ENCODE measurements at regions not wholly inside any gene's neighbourhood (a gene's known extent, or its start where the extent isn't known, plus 50 kb on each side); places are given as distances from the start of the nearest gene placed in this dataset.

DNA sequence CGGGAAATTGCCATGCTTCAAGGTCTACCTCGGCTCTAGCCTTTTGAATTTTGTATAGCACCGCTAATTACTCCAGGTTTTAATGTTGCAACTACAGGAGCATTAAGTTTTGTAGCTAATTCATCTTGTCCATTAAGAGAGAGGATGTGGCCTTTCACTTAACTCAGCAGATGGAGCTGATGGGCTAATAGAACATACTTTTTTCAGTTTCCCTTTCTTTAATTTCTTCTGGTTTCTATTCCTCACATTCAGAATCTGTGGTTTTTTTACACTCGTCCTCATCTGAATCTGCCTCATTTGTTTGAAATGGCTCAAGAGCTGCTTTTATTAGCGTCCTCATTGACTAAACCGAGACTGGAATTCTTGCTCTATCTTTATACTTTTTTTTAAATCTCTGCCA is 2085.7 kb upstream of the C9orf72 start:
- DNase-seq, result no peak

DNA sequence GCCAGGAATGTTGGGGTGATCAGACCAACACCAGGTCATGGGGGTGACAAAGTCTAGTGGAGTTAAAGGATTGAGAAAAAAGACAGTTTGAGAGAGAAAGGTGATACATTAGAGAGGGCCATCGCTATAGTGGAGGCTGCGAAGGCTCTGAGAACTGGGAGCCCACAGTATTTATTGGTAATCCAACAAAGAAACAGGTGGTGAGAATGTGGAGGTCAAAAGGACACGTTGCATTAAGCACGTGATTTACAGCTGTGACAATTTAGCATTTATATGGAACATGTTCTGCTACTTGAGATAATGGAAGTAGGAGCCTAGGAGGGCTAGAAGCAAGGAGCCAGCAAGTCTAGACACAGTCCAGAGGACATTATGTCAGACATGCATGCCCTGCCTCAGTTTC is 2086.5 kb upstream of the C9orf72 start:
- no peak for DNase-seq

DNA sequence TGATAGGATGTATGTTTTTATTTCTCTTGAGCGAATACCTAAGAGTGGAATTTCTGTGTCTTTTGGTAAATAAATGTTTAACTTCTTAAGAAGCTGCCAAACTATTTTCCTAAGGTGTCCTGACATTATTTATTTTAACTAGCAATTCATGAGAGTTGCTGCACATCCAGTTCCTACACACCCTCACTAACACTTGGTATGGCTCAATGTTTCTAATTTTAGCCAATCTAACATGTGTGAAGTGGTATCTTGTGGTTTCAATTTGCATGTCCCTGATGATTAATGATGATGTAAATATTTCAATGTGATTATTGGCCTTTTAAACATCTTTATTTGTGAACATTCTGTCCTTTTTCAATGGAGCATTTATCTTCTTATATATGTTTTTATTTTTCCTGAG is 2095.5 kb upstream of the C9orf72 start:
- no peak for DNase-seq

DNA sequence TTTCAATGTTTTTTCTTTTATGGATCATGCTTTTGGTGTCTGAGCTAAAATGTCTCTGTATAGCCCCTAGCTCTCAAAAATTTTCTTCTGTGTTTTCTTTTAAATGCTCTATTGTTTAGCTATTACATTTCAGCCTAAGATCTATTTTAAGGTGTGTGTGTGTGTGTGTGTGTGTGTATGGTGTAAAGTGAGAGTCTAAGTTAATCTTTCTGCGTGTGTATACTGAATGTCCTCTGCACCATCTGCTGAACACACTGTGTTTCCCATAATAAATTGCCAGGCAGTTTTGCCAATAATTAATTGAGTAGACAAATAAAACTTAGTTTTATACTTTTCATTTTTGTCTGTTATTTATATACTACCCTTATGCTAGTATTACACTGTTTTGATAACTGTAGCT is 2096.3 kb upstream of the C9orf72 start:
- DNase-seq, result no peak

DNA sequence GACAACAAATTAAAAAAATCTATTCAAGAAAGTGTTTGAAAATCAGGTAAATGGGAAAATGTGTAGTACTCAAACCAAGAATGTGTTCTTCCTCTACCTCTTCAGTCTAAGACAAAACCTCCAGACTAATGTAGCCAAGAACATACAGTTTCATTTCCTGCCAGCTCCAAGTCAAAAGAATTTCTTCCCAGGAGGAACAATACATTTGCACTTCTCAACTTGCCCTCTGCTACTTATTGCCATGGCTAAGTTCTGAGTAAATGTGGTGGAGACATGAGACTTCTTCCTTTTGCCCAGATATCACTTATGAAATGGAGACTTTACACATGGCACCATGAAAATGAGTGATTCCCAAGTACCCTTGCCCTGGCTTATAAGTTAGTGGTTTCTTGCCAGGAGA is 2112.2 kb upstream of the C9orf72 start:
- no peak for DNase-seq

DNA sequence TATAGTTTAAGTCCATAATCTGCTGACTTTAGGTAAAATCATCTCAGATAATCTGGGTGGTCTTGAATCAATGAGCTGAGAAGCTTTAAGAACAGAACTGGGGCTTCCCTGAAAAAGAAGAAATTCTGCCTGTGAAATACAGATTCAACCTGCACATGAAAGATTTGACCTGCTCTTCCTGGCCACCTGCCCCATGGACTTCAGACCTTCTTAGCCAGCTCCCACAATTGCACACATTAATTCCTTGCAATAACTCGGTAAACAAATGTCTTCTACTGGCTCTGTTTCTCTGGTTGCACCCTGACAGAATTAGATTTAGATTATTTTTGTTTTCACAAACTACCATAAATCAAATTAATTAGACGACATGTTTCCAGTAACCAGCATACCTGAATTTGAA is 2117.9 kb upstream of the C9orf72 start:
- no peak for DNase-seq

DNA sequence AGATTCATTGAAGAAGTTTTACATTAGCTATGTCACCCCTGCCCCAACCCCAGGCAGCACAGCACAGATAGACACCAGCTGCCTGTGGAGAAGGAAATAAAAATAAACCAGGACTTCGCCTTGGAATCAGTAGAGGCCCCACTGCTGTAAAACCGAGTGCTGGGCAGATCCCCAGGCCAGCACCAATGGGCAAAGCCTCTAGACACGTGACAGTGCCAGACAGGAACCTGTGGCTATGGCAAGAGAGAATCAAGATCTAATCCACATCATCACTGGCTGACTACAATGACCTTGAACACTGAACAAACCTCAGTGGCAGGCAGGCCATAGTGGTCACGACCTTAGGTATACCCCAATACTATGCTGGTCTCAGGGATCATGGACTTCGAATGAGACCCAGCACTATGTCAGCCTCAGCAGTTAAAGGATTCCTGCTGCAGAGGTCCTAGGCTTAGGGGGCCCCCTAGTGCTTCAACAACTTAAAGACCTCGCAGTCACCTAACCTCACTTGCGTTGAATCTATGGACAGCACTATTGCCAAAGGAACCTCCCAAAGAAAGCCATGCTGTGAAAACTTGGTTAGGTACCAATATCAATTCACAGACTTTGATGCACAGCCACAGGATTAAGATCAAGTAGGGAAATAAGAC is 2118.6 kb upstream of the C9orf72 start:
- no peak for DNase-seq

DNA sequence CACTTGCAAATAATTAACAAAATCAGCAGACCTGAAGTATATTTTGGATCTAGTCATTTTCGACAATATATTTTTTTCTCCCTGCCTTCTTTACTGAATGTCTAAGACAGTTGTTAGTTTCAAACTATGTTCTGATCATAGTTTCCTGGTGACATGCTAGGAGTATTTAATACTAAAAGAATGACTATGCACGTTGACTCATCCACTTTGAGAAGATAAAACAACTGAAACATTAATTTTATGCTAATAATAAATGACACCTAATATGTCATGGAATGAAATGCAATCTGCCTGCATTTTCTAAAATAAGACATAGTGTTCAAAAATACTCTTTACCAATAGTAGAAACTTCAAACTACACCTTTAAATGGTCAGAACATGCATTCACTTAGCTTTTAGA is 2123.7 kb upstream of the C9orf72 start:
- no peak for DNase-seq

DNA sequence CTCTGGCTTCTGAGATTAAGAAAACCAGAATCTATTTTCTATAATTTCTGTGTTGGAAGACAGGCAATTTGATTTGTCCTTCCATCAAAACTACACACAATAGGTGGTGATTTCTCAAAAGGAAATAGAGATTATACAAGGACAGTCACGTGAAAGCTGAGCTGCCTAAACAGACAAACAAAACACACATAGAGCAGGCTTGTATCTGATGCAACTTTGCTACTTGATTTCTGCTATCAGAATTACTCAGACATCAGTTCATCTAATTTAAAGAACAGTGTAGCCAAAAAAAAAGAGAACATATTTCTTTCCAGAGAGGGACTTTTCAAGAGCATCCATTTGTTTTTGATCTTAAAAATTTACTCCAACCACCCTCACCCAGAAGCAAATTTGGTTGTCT is 2128.3 kb upstream of the C9orf72 start:
- DNase-seq, result no peak

DNA sequence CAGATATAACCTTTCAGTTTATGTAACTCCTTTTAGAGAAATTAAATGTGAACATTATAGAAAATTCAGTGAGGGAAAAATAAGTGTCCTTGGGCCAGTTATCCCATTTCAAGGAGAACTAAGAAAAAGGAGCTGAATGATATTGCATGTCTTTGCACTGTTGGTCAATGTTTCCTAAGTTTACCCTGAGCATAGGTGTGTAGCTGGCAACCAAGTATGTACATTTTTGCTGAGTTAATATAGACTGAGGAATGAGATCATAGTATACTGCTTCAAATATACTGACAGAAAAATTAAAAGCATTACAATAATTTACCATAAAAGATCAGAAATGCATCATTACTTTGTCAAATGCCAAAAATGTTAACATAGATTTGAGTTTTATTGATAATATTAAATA is 2128.7 kb upstream of the C9orf72 start:
- no peak for DNase-seq

DNA sequence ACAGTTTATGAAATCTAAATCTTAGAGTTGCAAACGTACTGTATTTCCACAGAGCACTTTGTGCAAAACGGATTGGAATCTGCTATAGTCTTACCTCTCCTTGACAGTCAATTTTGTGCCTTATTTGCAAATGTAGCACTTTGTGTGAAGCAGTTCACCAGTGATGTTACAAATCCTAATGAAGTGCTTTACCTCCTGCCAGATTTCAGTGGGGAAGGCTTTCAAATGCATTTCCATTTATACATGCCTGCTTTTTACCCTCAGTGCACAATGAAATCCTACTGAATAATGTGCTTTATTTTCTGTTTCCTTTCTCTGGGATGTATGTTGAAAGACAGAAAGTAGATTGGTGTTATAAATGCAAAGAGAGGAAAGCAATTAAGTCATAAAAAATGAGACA is 2141.6 kb upstream of the C9orf72 start:
- no peak for DNase-seq

DNA sequence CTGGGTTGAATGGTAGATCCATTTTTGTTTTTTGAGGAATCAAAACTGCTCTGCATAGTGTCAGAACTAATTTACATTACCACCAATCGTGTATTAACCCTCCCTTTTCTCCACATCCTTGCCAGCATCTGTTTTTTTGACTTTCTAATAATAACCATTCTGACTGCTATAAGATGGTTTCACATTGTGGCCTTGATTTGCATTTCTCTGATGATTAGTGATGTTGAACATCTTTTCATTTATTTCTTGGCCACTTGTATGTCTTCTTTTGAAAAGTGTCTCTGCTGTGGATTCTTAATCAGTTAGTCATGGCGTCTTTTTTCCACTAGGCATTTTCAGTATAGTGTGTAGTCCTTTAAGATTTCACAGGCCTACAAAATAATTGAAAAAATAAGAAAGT is 2144.3 kb upstream of the C9orf72 start:
- DNase-seq, result no peak

DNA sequence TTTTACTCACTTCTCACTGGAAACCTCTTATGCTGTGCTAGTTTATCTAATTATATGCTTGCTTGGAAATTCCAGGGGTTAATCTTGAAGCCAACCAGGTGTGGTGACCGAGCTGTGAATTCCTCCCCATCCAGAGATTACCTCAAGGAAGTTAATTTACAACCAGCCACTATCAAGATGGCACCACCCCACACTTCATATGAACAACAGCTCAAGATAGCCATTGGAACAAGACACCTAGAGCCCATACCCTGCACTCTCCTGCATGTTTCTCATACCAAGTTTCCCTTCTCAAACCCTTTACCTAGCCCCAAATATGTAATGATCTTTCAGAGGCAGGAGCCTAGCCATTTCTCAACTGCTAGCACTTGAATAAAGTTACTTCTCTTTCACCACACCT is 2156.9 kb upstream of the C9orf72 start:
- DNase-seq, result no peak

DNA sequence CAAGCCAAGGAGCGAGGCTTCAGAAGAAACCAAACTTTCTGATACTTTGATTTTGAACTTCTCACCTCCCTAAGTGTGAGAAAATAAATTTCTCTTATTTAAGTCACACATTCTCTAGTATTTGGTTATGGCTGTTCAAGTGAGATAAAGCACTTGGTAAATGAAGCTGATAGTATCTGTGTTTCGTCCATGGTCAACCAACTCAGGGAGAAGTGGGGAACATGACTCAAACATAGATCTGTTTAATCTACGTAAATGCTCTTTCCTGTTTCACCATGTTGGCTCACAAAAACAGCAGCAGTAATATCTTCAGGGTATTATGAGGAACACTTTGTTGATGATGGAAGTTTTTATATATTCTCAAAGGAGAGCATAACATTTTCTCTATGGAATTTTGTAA is 2167.2 kb upstream of the C9orf72 start:
- DNase-seq, result no peak

DNA sequence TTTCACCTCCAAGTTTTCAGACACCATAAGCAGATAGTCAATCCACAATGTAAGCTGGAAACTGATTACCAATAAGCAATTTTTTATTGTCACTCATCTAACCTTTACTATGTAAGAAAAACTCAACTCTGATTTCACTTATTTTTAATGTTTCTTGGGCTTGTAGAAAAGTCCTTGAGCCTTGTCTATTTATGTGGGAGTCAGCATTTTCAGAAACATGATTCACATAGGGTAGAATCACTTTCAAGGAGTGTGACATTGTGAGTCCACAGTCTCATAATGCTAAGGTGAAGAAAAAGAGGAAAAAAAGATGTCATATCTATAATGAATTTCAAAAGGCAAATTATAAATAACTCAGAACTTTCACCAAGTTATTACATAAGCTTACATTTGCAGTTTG is 2167.9 kb upstream of the C9orf72 start:
- DNase-seq, result no peak

DNA sequence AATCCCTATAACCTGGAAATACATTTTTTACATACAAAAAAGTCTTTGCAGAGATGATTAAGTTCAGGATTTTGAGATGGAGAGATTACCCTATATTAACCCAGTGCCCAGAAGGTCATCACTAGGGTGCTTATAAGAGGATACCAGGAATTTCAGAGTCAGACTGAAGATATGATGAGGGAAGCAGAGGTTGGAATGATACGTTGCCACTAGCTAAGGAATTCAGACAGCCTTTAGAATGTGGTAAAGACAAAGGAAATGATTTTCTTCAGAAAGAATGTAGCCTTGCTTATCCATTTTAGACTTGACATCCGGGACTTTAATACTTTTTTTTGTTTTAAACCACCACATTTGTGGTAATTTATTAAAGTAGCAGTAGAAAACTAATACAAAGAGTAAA is 2176.8 kb upstream of the C9orf72 start:
- DNase-seq, result no peak

DNA sequence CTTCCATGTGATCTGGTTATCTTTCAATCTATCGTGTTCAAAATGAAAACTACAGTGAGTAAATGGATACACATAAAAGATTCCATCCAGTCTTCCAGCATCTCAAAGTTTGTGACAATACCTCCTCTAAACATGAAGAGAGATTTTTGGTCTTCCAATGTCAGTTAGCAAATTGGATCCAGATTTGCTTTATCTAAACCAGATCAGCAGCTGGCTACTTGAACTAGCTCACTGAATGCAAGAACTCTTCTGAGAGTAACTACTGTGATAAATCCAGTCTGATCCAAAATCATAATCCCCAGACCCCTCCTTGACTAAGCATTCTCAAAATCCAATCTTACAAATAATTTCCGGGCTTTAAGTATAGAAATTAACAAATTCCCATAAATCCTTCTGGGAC is 2177.9 kb upstream of the C9orf72 start:
- no peak for DNase-seq

DNA sequence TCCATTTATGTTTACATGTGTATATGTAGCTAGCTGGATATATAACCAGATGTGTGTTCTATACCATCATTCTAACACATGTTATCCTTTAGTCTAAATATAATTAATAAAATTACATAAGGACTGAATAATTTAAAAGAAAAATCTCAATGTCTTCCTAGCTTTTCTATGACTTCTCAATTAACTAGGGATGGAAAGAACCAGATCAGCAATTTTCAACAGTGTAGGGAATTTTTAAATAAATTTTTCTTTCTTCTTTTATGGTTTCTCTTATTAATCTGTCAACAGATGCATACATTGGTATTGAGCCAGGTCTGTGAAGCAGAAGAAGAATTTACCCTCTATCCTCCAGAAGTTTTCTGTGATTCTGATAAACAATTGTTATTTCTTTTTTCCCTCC is 2180.4 kb upstream of the C9orf72 start:
- DNase-seq, result no peak

DNA sequence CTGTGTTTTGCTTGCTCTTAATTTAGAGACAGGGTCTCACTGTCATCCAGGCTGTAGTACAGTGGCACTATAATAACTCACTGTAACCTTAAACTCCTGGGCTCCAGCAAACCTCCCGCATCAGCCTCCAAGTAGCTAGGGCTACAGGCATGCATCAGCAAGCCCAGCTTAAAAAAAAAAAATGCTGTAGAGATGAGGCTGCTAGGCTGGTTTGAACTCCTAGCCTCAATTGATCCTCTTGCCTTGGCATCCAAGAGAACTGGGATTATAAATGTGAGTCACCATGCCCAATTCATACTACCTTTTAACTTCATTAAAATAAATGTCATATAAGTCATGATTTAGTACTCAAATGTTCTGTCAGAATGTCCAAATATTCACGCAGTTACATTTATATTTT is 2195.7 kb upstream of the C9orf72 start:
- no peak for DNase-seq

DNA sequence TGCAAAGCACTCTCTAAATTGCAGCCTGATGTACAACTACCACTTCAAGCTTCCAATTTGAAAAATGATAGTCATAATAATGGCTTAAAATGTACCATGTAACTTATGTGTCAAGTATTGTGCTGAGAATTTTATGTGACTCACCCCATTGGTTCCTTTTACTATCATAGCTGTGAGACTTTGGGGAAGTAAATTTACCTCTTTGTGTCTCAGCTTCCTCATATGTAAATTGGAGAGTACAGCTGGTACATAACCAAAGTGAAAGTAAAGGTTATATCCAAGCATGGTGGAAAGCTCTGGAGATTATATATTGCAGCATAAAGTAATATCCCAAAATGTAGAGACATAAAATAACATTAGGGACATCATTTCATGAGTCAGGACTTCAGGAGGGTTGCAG is 2200.4 kb upstream of the C9orf72 start:
- no peak for DNase-seq

DNA sequence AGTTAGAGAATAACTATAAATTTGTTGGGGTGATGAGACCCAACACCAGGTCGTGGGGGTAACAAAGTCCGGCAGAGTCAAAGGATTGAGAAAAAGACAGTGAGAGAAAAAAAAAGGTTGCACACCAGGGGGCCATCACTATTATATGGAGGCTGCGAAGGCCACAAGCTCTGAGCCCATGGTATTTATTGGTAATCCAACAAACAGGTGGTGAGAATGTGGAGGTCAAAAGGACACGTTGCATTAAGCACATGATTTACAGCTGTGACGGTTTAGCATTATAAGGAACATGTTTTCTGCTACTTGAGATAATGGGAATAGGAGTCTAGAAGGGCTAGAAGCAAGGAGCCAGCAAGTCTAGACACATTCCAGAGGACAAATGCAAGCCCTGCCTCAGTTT is 2202.2 kb upstream of the C9orf72 start:
- no peak for DNase-seq

DNA sequence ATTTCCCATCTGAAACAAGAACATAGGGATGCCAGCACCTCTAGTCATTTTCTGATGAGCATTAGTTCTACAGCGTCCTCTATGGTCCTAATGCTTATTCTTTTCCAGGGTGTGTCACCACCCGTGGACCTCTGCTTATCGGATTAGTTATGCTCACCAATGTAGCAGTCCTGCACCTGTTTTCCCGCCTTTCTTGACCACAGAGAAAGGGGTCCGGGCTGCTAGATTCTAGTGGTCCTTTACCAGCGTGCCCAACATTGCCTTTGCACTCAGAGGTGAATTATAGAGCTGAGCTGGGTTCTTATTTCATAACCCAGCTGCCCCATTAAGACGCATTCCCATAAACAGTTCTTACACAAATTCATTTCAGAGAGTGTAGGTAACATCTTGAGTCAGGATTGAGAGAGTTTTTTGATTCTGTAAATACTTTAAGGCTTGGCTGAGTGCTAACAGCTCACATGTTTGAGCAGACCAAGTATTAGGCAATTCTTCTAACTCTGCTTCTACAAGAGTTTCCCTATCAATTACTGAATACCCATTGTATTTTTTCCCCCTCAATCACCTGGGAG is 2205.1 kb upstream of the C9orf72 start:
- DNase-seq, result no peak

DNA sequence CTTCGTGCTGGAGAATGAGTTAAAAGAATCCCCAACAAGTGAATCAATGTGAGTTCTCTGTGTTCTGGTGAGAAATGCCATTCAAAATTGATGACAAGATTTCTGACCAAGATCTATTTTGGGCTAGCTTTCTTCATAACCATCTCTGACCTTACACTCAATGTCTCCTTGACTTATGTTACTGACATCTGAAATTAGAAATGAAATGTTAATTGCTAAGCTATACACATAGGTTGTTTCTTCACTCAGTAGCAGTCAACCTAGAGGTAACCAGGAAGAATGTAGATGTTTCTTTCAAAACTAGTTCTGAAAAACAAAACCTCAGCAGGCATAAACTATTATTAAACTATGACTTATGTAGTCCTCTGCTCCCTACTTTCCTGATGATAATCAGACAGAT is 2220.7 kb upstream of the C9orf72 start:
- DNase-seq, result no peak

DNA sequence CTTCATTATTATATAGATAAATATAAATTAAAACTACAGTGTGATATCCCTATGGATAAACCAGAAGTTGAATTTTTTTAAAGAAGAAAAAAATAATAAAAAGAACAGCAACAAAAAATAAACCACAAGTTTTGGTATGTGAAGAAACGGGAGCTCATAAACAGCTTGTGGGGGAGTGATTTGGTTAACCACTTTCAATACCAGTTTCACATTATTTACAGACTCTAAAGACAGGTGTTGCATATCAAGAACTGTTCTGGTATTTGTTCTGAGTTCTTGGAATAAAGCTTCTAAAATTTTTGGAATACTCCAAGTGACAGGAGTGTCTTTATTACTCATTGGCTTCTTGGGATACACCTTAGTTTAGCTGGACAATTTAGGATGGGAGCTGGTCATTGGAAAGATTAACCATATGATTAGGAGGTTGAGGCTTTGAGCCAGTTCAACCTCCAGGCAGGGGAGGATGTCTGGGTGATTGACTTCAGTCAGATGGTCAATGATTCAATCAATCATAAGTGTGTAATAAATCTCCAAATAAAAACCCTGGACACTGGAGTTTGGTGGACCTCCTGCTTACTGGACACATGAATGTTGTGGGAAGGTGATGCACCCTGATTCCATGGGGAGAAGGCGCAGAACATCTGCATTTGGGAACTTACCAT is 2223.1 kb upstream of the C9orf72 start:
- DNase-seq, result no peak

DNA sequence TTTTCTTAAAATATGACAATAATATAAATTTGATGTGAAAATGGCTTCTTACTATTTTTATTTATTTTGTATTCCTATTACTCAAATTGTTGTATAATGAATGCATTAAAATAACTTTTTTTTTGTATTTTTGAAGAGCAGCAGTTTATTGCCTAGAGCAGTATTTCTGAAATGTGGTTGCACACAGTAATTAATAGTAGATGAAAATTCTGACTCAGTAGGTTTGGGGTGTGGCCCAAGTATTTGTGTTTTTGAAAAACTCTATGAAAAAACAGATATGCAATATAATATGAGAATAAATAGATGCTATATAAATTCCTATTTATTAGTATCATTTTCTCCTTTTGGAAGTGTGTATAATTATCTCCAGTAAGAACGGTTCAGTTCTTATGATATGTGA is 2225.3 kb upstream of the C9orf72 start:
- no peak for DNase-seq

Data from CD4-positive, alpha-beta T cell treated with Interleukin-15 for 1 hour (primary cell).